ENCODE measurements at regions not wholly inside any gene's neighbourhood (a gene's known extent, or its start where the extent isn't known, plus 50 kb on each side); places are given as distances from the start of the nearest gene placed in this dataset.

- Histone ChIP-seq H3K27me3 (ENCODE audit: low read depth, low read length) (peaks cover 13% of the 10 kb centered on the region; the same call in 1 of the 2 replicates), H3K79me2 (ENCODE audit: low read length) (no peaks in the 10 kb centered on the region), H3K27ac (ENCODE audit: low read length) (no peak overlapping the region), H3K36me3 (replicated peaks; ENCODE audit: low read depth, low read length) (no peaks in the 10 kb centered on the region), H2AFZ (ENCODE audit: low read depth, low read length) (no peak overlapping the region), H3K4me3 (ENCODE audit: low read length) (no peak overlapping the region), H3K9me3 (ENCODE audit: insufficient read depth, low read length) (no peaks in the 10 kb centered on the region), H3K4me1 (ENCODE audit: low read length) (no peaks in the 10 kb centered on the region), H3K9ac (ENCODE audit: low read length) (no peak overlapping the region), H3K4me2 (ENCODE audit: low read length) (no peak overlapping the region), H4K20me1 (ENCODE audit: insufficient read depth, low read length) (no peaks in the 10 kb centered on the region)
- TF ChIP-seq CTCF (IDR thresholded peaks at IDR 0.05; ENCODE audit: low read depth, low read length) (no peak), EZH2phosphoT487 (IDR thresholded peaks at IDR 0.05; ENCODE audit: low read depth) (no peak)
Measured at GRCh38 chr9:88801214-88801796, 190.0 kb upstream of the S1PR3 start.

GRCh38 chr9:88802533-88802932 is 188.7 kb upstream of the S1PR3 start:
- no peak overlapping the region for H3K4me2 ChIP-seq (ENCODE audit: low read length)
- no peaks in the 10 kb centered on the region for H3K9me3 ChIP-seq (ENCODE audit: insufficient read depth, low read length)
- no peak for TF ChIP-seq CTCF (IDR thresholded peaks at IDR 0.05; ENCODE audit: low read depth, low read length)
- no peak for TF ChIP-seq EZH2phosphoT487 (IDR thresholded peaks at IDR 0.05; ENCODE audit: low read depth)
- H3K79me2 ChIP-seq (ENCODE audit: low read length) = no peaks in the 10 kb centered on the region
- H3K9ac ChIP-seq (ENCODE audit: low read length) = no peak overlapping the region
- no peaks in the 10 kb centered on the region for H3K4me1 ChIP-seq (ENCODE audit: low read length)
- no peaks in the 10 kb centered on the region for H4K20me1 ChIP-seq (ENCODE audit: insufficient read depth, low read length)
- H3K27me3 ChIP-seq (ENCODE audit: low read depth, low read length) = peaks cover 13% of the 10 kb centered on the region; the same call in 1 of the 2 replicates
- H3K27ac ChIP-seq (ENCODE audit: low read length) = no peak overlapping the region
- no peaks in the 10 kb centered on the region for H3K36me3 ChIP-seq (replicated peaks; ENCODE audit: low read depth, low read length)
- no peak overlapping the region for H2AFZ ChIP-seq (ENCODE audit: low read depth, low read length)
- no peak overlapping the region for H3K4me3 ChIP-seq (ENCODE audit: low read length)

- Histone ChIP-seq H2AFZ (ENCODE audit: low read depth, low read length) (no peak overlapping the region), H3K27me3 (ENCODE audit: low read depth, low read length) (peaks cover 13% of the 10 kb centered on the region; the same call in 1 of the 2 replicates), H3K4me1 (ENCODE audit: low read length) (no peaks in the 10 kb centered on the region), H3K36me3 (replicated peaks; ENCODE audit: low read depth, low read length) (no peaks in the 10 kb centered on the region), H4K20me1 (ENCODE audit: insufficient read depth, low read length) (no peaks in the 10 kb centered on the region), H3K27ac (ENCODE audit: low read length) (no peak overlapping the region), H3K4me3 (ENCODE audit: low read length) (no peak overlapping the region), H3K4me2 (ENCODE audit: low read length) (no peak overlapping the region), H3K9me3 (ENCODE audit: insufficient read depth, low read length) (no peaks in the 10 kb centered on the region), H3K79me2 (ENCODE audit: low read length) (no peaks in the 10 kb centered on the region), H3K9ac (ENCODE audit: low read length) (no peak overlapping the region)
- TF ChIP-seq CTCF (IDR thresholded peaks at IDR 0.05; ENCODE audit: low read depth, low read length) (no peak), EZH2phosphoT487 (IDR thresholded peaks at IDR 0.05; ENCODE audit: low read depth) (no peak)
Measured at GRCh38 chr9:88803546-88804253, 187.6 kb upstream of the S1PR3 start.

- Histone ChIP-seq H3K4me3 (ENCODE audit: low read length) (no peak overlapping the region), H3K27me3 (ENCODE audit: low read depth, low read length) (peaks cover 13% of the 10 kb centered on the region; the same call in 1 of the 2 replicates), H3K4me1 (ENCODE audit: low read length) (no peaks in the 10 kb centered on the region), H3K36me3 (replicated peaks; ENCODE audit: low read depth, low read length) (no peaks in the 10 kb centered on the region), H2AFZ (ENCODE audit: low read depth, low read length) (no peak overlapping the region), H3K9ac (ENCODE audit: low read length) (no peak overlapping the region), H3K27ac (ENCODE audit: low read length) (no peak overlapping the region), H3K9me3 (ENCODE audit: insufficient read depth, low read length) (no peaks in the 10 kb centered on the region), H3K4me2 (ENCODE audit: low read length) (no peak overlapping the region), H4K20me1 (ENCODE audit: insufficient read depth, low read length) (no peaks in the 10 kb centered on the region), H3K79me2 (ENCODE audit: low read length) (no peaks in the 10 kb centered on the region)
- TF ChIP-seq CTCF (IDR thresholded peaks at IDR 0.05; ENCODE audit: low read depth, low read length) = no peak
- no peak for TF ChIP-seq EZH2phosphoT487 (IDR thresholded peaks at IDR 0.05; ENCODE audit: low read depth)
Measured at GRCh38 chr9:88804254-88804596, 187.0 kb upstream of the S1PR3 start.
